Smooth muscle cell (in vitro differentiated cells): ENCODE measurements at regions not wholly inside any gene's neighbourhood (a gene's known extent, or its start where the extent isn't known, plus 50 kb on each side); places are given as distances from the start of the nearest gene placed in this dataset.

Experiments
- DNase-seq: peaks from one replicate; lab custom pipeline; 2025; ENCODE audit not compliant: unreplicated experiment; lab: John Stamatoyannopoulos, UW
- H2AFZ ChIP-seq: fragments of 200-600 bp; sonication (generic); 2 replicates; pipeline ENCODE4 v1.6.0; 2016; ENCODE audit warnings: antibody characterized with exemption, low read depth, mild to moderate bottlenecking
- H3F3A ChIP-seq: fragments of 200-600 bp; sonication (generic); 2 replicates; pipeline ENCODE4 v1.6.0; 2017; ENCODE audit warnings: antibody characterized with exemption, low read depth
- H3K27ac ChIP-seq: fragments of 200-600 bp; sonication (generic); 2 replicates; pipeline ENCODE4 v1.5.1; 2016; ENCODE audit warnings: low read depth, mild to moderate bottlenecking
- H3K27me3 ChIP-seq: fragments of 200-600 bp; sonication (generic); 2 replicates; pipeline ENCODE4 v1.6.1; 2016; ENCODE audit warnings: low read depth, mild to moderate bottlenecking
- H3K36me3 ChIP-seq: fragments of 200-600 bp; sonication (generic); 2 replicates; pipeline ENCODE4 v1.5.1; 2016; ENCODE audit warnings: low read depth
- H3K4me1 ChIP-seq: fragments of 200-600 bp; sonication (generic); 2 replicates; pipeline ENCODE4 v1.5.1; 2016; ENCODE audit warnings: low read depth
- H3K4me2 ChIP-seq: fragments of 200-600 bp; sonication (generic); 2 replicates; pipeline ENCODE4 v1.6.0; 2016; ENCODE audit warnings: mild to moderate bottlenecking
- H3K4me3 ChIP-seq: fragments of 200-600 bp; sonication (generic); 2 replicates; pipeline ENCODE4 v1.5.1; 2016; ENCODE audit warnings: mild to moderate bottlenecking
- H3K79me2 ChIP-seq: fragments of 200-600 bp; sonication (generic); 2 replicates; pipeline ENCODE4 v1.6.0; 2016; ENCODE audit warnings: low read depth, mild to moderate bottlenecking
- H3K9ac ChIP-seq: fragments of 200-600 bp; sonication (generic); 2 replicates; pipeline ENCODE4 v1.6.0; 2016; ENCODE audit warnings: low read depth
- H3K9me3 ChIP-seq: fragments of 200-600 bp; sonication (generic); replicated peaks from 2 replicates; pipeline ENCODE4 v1.5.1; 2016; ENCODE audit warnings: low read depth
- H4K20me1 ChIP-seq: fragments of 200-600 bp; sonication (generic); 2 replicates; pipeline ENCODE4 v1.6.0; 2016; ENCODE audit warnings: low read depth
- CTCF ChIP-seq: fragments of 200-600 bp; sonication (generic); IDR thresholded peaks from 2 replicates; pipeline ENCODE4 v1.5.1; 2017; ENCODE audit warnings: borderline replicate concordance, mild to moderate bottlenecking, antibody characterized with exemption; ENCODE audit not compliant: insufficient read depth, poor library complexity, severe bottlenecking
- WGBS: methylation state at CpG from one replicate; pipeline ENCODE4 v1.1.7; 2016; ENCODE audit warnings: low lambda C conversion rate; 5-methylcytosine and 5-hydroxymethylcytosine counted together

GRCh38 chr4:152246659-152247058, 289.2 kb downstream of the FBXW7 start:
- TF ChIP-seq CTCF, result no peak
- no peaks in the 10 kb centered on the region for H3K36me3 ChIP-seq
- H3K4me2 ChIP-seq, result no peak overlapping the region
- no peak overlapping the region for H3K27ac ChIP-seq
- no peaks in the 10 kb centered on the region for H3K4me1 ChIP-seq
- DNase-seq, result no peak
- no peak overlapping the region for H2AFZ ChIP-seq
- no peaks in the 10 kb centered on the region for H3K79me2 ChIP-seq
- H3F3A ChIP-seq, result no peaks in the 10 kb centered on the region
- no peaks in the 10 kb centered on the region for H3K9me3 ChIP-seq
- H3K27me3 ChIP-seq, result no peaks in the 10 kb centered on the region
- 81% methylated on average over 13 of the region's 13 CpGs for WGBS
- H3K9ac ChIP-seq, result no peak overlapping the region
- H3K4me3 ChIP-seq, result no peak overlapping the region
- H4K20me1 ChIP-seq, result no peaks in the 10 kb centered on the region

DNA sequence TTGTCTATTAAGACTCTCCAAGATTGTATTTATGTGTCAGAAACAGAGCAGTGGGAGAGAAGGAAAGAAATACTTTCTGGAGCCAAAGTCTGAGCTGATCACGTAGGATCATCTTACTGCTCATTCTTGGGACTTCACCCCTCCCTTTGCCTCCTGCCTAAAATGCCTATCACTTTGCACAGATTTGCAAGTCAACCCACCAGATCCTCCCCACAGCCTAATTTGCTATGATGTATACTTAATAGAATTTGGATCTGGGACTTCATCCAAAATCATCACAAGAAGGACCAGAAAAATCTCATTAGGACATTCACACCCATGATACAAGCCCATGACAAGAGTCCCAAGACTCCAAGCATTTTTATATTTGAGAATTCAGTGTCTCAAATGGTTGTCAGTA, 290.2 kb downstream of the FBXW7 start:
- TF ChIP-seq CTCF, result no peak
- H3K79me2 ChIP-seq, result no peaks in the 10 kb centered on the region
- no peaks in the 10 kb centered on the region for H3K9me3 ChIP-seq
- H3F3A ChIP-seq, result no peaks in the 10 kb centered on the region
- H2AFZ ChIP-seq, result no peak overlapping the region
- no peaks in the 10 kb centered on the region for H3K4me1 ChIP-seq
- no peaks in the 10 kb centered on the region for H4K20me1 ChIP-seq
- H3K4me3 ChIP-seq, result no peak overlapping the region
- H3K36me3 ChIP-seq, result no peaks in the 10 kb centered on the region
- WGBS, result 89% methylated on average over 1 of the region's 1 CpG
- no peak overlapping the region for H3K4me2 ChIP-seq
- no peaks in the 10 kb centered on the region for H3K27me3 ChIP-seq
- H3K9ac ChIP-seq, result no peak overlapping the region
- no peak overlapping the region for H3K27ac ChIP-seq
- no peak for DNase-seq

- WGBS, result 92% methylated on average over 2 of the region's 2 CpGs
- no peak for DNase-seq
These were observed 291.2 kb downstream of the FBXW7 start for GRCh38 chr4:152244659-152245058.

More at GRCh38 chr4:152244659-152245058, 291.2 kb downstream of the FBXW7 start:
- Histone ChIP-seq H3F3A (no peaks in the 10 kb centered on the region), H3K4me1 (no peaks in the 10 kb centered on the region), H3K9me3 (no peaks in the 10 kb centered on the region), H3K79me2 (no peaks in the 10 kb centered on the region), H3K4me2 (no peak overlapping the region), H4K20me1 (no peaks in the 10 kb centered on the region), H3K36me3 (no peaks in the 10 kb centered on the region), H3K27ac (no peak overlapping the region), H3K27me3 (no peaks in the 10 kb centered on the region), H3K9ac (no peak overlapping the region), H3K4me3 (no peak overlapping the region), H2AFZ (no peak overlapping the region)
- no peak for TF ChIP-seq CTCF
